Right lobe of liver (tissue), 4 donors: ENCODE measurements at regions not wholly inside any gene's neighbourhood (a gene's known extent, or its start where the extent isn't known, plus 50 kb on each side); places are given as distances from the start of the nearest gene placed in this dataset.

Experiments used
- CTCF ChIP-seq, 4 donors: fragments of 200-600 bp in 3 of 4; fragments of 450-650 bp in 1 of 4; IDR thresholded peaks; one replicate each; pipeline versions ENCODE4 v1.5.1 to v1.8.0; 2016 to 2022; ENCODE audit warnings: antibody characterized with exemption in 4 of 4, mild to moderate bottlenecking in 2 of 4
- POLR2A ChIP-seq: fragments of 450-650 bp; IDR thresholded peaks from one replicate; pipeline ENCODE4 v1.6.1; 2017; ENCODE audit warnings: antibody characterized with exemption, mild to moderate bottlenecking
- donor health status: DM: no; HTN: no; CAD: no.
- donor health status: DM: no; HTN: no; CAD: no.
- donor health status: DM: no; HTN: yes; CAD: no.

GRCh38 chr5:125457617-125458016 lies 711.2 kb upstream of the ZNF608 start:
- TF ChIP-seq POLR2A, result no peak
- no peak for TF ChIP-seq CTCF (IDR thresholded peaks at IDR 0.05)
